ENCODE measurements at regions not wholly inside any gene's neighbourhood (a gene's known extent, or its start where the extent isn't known, plus 50 kb on each side); places are given as distances from the start of the nearest gene placed in this dataset.

DNA sequence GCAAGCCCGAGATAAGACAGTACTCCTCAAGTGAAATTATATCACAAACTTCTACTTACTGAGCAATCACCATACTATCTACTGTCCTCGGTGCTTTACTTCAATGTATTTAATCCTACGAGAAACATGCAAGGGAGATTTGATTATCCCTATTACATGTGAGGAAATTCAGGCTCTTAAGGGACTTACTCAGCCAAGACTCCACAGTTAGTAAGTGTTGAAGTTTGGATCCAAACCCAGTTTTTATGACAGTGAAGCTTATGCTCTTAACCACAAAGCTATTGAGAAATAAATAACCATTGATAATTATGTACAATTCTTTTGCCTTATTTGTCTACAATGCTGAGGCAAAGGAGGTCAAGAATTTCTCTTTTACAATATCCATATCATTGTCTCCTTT lies 672.9 kb upstream of the ACVR2A start:
- TF ChIP-seq PPARA (CRISPR knock-in tag; IDR thresholded peaks at IDR 0.05; ENCODE audit: borderline replicate concordance) (no peak), ZC3H10 (CRISPR knock-in tag; IDR thresholded peaks at IDR 0.05) (no peak), GLIS3 (CRISPR knock-in tag; IDR thresholded peaks at IDR 0.05) (no peak), ZFP3 (CRISPR knock-in tag; IDR thresholded peaks at IDR 0.05) (no peak), SNAI2 (CRISPR knock-in tag; IDR thresholded peaks at IDR 0.05) (no peak), ZNF565 (CRISPR knock-in tag; conservative IDR thresholded peaks at IDR 0.05; ENCODE audit: low read depth) (no peak), RARB (CRISPR knock-in tag; IDR thresholded peaks at IDR 0.05) (no peak), OSR1 (CRISPR knock-in tag; IDR thresholded peaks at IDR 0.05) (no peak), ARNTL (CRISPR knock-in tag; IDR thresholded peaks at IDR 0.05; ENCODE audit: borderline replicate concordance, low read depth) (no peak)
- TF ChIP-seq, protein P1, sequence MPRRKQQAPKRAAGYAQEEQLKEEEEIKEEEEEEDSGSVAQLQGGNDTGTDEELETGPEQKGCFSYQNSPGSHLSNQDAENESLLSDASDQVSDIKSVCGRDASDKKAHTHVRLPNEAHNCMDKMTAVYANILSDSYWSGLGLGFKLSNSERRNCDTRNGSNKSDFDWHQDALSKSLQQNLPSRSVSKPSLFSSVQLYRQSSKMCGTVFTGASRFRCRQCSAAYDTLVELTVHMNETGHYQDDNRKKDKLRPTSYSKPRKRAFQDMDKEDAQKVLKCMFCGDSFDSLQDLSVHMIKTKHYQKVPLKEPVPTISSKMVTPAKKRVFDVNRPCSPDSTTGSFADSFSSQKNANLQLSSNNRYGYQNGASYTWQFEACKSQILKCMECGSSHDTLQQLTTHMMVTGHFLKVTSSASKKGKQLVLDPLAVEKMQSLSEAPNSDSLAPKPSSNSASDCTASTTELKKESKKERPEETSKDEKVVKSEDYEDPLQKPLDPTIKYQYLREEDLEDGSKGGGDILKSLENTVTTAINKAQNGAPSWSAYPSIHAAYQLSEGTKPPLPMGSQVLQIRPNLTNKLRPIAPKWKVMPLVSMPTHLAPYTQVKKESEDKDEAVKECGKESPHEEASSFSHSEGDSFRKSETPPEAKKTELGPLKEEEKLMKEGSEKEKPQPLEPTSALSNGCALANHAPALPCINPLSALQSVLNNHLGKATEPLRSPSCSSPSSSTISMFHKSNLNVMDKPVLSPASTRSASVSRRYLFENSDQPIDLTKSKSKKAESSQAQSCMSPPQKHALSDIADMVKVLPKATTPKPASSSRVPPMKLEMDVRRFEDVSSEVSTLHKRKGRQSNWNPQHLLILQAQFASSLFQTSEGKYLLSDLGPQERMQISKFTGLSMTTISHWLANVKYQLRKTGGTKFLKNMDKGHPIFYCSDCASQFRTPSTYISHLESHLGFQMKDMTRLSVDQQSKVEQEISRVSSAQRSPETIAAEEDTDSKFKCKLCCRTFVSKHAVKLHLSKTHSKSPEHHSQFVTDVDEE (CRISPR knock-in tag; IDR thresholded peaks at IDR 0.05), result no peak
- TF ChIP-seq, protein P2, sequence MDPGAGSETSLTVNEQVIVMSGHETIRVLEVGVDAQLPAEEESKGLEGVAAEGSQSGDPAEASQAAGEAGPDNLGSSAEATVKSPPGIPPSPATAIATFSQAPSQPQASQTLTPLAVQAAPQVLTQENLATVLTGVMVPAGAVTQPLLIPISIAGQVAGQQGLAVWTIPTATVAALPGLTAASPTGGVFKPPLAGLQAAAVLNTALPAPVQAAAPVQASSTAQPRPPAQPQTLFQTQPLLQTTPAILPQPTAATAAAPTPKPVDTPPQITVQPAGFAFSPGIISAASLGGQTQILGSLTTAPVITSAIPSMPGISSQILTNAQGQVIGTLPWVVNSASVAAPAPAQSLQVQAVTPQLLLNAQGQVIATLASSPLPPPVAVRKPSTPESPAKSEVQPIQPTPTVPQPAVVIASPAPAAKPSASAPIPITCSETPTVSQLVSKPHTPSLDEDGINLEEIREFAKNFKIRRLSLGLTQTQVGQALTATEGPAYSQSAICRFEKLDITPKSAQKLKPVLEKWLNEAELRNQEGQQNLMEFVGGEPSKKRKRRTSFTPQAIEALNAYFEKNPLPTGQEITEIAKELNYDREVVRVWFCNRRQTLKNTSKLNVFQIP (CRISPR knock-in tag; IDR thresholded peaks at IDR 0.05; ENCODE audit: borderline replicate concordance, low read depth), result no peak
- TF ChIP-seq, protein P3, sequence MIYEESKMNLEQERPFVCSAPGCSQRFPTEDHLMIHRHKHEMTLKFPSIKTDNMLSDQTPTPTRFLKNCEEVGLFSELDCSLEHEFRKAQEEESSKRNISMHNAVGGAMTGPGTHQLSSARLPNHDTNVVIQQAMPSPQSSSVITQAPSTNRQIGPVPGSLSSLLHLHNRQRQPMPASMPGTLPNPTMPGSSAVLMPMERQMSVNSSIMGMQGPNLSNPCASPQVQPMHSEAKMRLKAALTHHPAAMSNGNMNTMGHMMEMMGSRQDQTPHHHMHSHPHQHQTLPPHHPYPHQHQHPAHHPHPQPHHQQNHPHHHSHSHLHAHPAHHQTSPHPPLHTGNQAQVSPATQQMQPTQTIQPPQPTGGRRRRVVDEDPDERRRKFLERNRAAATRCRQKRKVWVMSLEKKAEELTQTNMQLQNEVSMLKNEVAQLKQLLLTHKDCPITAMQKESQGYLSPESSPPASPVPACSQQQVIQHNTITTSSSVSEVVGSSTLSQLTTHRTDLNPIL (CRISPR knock-in tag; IDR thresholded peaks at IDR 0.05; ENCODE audit: low read depth), result no peak
- TF ChIP-seq, protein P4, sequence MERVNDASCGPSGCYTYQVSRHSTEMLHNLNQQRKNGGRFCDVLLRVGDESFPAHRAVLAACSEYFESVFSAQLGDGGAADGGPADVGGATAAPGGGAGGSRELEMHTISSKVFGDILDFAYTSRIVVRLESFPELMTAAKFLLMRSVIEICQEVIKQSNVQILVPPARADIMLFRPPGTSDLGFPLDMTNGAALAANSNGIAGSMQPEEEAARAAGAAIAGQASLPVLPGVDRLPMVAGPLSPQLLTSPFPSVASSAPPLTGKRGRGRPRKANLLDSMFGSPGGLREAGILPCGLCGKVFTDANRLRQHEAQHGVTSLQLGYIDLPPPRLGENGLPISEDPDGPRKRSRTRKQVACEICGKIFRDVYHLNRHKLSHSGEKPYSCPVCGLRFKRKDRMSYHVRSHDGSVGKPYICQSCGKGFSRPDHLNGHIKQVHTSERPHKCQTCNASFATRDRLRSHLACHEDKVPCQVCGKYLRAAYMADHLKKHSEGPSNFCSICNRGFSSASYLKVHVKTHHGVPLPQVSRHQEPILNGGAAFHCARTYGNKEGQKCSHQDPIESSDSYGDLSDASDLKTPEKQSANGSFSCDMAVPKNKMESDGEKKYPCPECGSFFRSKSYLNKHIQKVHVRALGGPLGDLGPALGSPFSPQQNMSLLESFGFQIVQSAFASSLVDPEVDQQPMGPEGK (CRISPR knock-in tag; IDR thresholded peaks at IDR 0.05; ENCODE audit: borderline replicate concordance), result no peak
